IMR-90 (cell line): ENCODE measurements at regions not wholly inside any gene's neighbourhood (a gene's known extent, or its start where the extent isn't known, plus 50 kb on each side); places are given as distances from the start of the nearest gene placed in this dataset.

Experiments used
- ATAC-seq: fragments of 200-7000 bp; cut with Tn5 transposase; 2 replicates; pipeline ENCODE4 v1.9.1; 2020; ENCODE audit warnings: low read depth, mild to moderate bottlenecking, moderate library complexity
- BruUV-seq: library from RNA; stranded (reverse); fragments of 400-500 nt; replicated peaks from 2 replicates; lab custom pipeline; 2021; lab: Mats Ljungman, UMichigan
- CTCF ChIA-PET: fragments of 300-600 bp; formaldehyde crosslinking; extraction: SDS; loops from one replicate; lab custom pipeline; 2021; ENCODE audit warnings: antibody characterized with exemption; lab: Yijun Ruan, JAX
- POLR2A ChIA-PET: fragments of 300-600 bp; sonication (Branson Sonifier 250); formaldehyde crosslinking; loops from one replicate; lab custom pipeline; 2022; ENCODE audit warnings: antibody characterized with exemption; ENCODE audit not compliant: unreplicated experiment; lab: Charles Lee
- DNase-seq: peaks from one replicate; pipeline ENCODE4 v3.0.0; 2013
- H2AFZ ChIP-seq: replicated peaks from 2 replicates; pipeline ENCODE3; 2013; ENCODE audit warnings: low read length, mild to moderate bottlenecking; ENCODE audit not compliant: poor library complexity
- H2AK5ac ChIP-seq: 2 replicates; pipeline ENCODE4 v1.6.1; 2013; ENCODE audit warnings: low read depth, low read length, inconsistent platforms
- H2AK9ac ChIP-seq: replicated peaks from 2 replicates; pipeline ENCODE3; 2013; ENCODE audit warnings: mild to moderate bottlenecking, low read depth, low read length, moderate library complexity; ENCODE audit not compliant: poor library complexity
- H2BK120ac ChIP-seq: 2 replicates; pipeline ENCODE4 v1.6.1; 2013; ENCODE audit warnings: low read depth, low read length, inconsistent platforms
- H2BK15ac ChIP-seq: 3 replicates; pipeline ENCODE4 v1.6.1; 2013; ENCODE audit warnings: low read depth, low read length, inconsistent platforms
- H2BK20ac ChIP-seq: 2 replicates; pipeline ENCODE4 v1.6.1; 2013; ENCODE audit warnings: low read depth, mild to moderate bottlenecking, inconsistent platforms, low read length, moderate library complexity
- H2BK5ac ChIP-seq: 2 replicates; pipeline ENCODE4 v1.6.1; 2013; ENCODE audit warnings: mild to moderate bottlenecking, low read depth, low read length, inconsistent platforms; ENCODE audit not compliant: poor library complexity, severe bottlenecking
- H3K14ac ChIP-seq: replicated peaks from 2 replicates; pipeline ENCODE4 v1.6.1; 2013; ENCODE audit warnings: low read depth, low read length, inconsistent platforms
- H3K18ac ChIP-seq: 2 replicates; pipeline ENCODE4 v1.6.1; 2013; ENCODE audit warnings: low read depth, low read length, control low read depth
- H3K23ac ChIP-seq: 2 replicates; pipeline ENCODE4 v1.6.1; 2013; ENCODE audit warnings: low read depth, low read length, inconsistent platforms
- H3K27ac ChIP-seq: 2 replicates; pipeline ENCODE4 v1.5.1; 2013; ENCODE audit warnings: mild to moderate bottlenecking, control low read depth, low read length; ENCODE audit not compliant: insufficient read depth
- H3K27me3 ChIP-seq: 2 replicates; pipeline ENCODE4 v1.6.1; 2013; ENCODE audit warnings: low read length; ENCODE audit not compliant: control insufficient read depth, insufficient read depth
- H3K36me3 ChIP-seq: 2 replicates; pipeline ENCODE4 v1.6.1; 2013; ENCODE audit warnings: low read length, mixed read lengths; ENCODE audit not compliant: control insufficient read depth, insufficient read depth
- H3K4ac ChIP-seq: 2 replicates; pipeline ENCODE4 v1.6.1; 2013; ENCODE audit warnings: low read depth, low read length, inconsistent platforms
- H3K4me1 ChIP-seq: 2 replicates; pipeline ENCODE4 v1.6.1; 2013; ENCODE audit warnings: low read length, mixed read lengths; ENCODE audit not compliant: control insufficient read depth, insufficient read depth
- H3K4me2 ChIP-seq: 2 replicates; pipeline ENCODE4 v1.6.1; 2013; ENCODE audit warnings: low read depth, mild to moderate bottlenecking, control low read depth, low read length, moderate library complexity
- H3K4me3 ChIP-seq: 2 replicates; pipeline ENCODE4 v1.5.1; 2013; ENCODE audit warnings: low read depth, mild to moderate bottlenecking, control low read depth, low read length, moderate library complexity; ENCODE audit not compliant: insufficient read depth
- H3K56ac ChIP-seq: 2 replicates; pipeline ENCODE4 v1.6.1; 2013; ENCODE audit warnings: low read length, inconsistent platforms; ENCODE audit not compliant: insufficient read depth; ENCODE audit errors: extremely low read depth
- H3K79me1 ChIP-seq, 2 experiments: 2 replicates each; pipeline ENCODE4 v1.6.1; 2013; ENCODE audit warnings: low read length in 2 of 2, inconsistent platforms in 1 of 2, low read depth in 1 of 2
- H3K9ac ChIP-seq: 2 replicates; pipeline ENCODE4 v1.6.1; 2013; ENCODE audit warnings: low read depth, low read length, control low read depth
- H3K9me1 ChIP-seq: 2 replicates; pipeline ENCODE4 v1.6.1; 2013; ENCODE audit warnings: low read length, inconsistent platforms; ENCODE audit not compliant: insufficient read depth
- H3K9me3 ChIP-seq: 2 replicates; pipeline ENCODE4 v1.6.1; 2013; ENCODE audit warnings: low read length; ENCODE audit not compliant: control insufficient read depth, insufficient read depth
- H4K20me1 ChIP-seq: 2 replicates; pipeline ENCODE4 v1.6.1; 2013; ENCODE audit warnings: low read length, inconsistent platforms; ENCODE audit not compliant: insufficient read depth
- H4K5ac ChIP-seq: 2 replicates; pipeline ENCODE4 v1.6.1; 2013; ENCODE audit warnings: mild to moderate bottlenecking, low read depth, low read length, control low read depth
- H4K8ac ChIP-seq, 2 experiments: 2 replicates each; pipeline ENCODE4 v1.6.1; 2013; ENCODE audit warnings: low read depth in 2 of 2, low read length in 2 of 2, control low read depth in 1 of 2, inconsistent platforms in 1 of 2
- H4K91ac ChIP-seq: 2 replicates; pipeline ENCODE4 v1.6.1; 2013; ENCODE audit warnings: low read depth, low read length, inconsistent platforms; ENCODE audit not compliant: insufficient read depth
- BHLHE40 ChIP-seq: fragments of 150-350 bp; IDR thresholded peaks from 2 replicates; pipeline ENCODE4 v1.6.1; 2016; ENCODE audit warnings: mild to moderate bottlenecking, low read depth, low read length
- MAFK ChIP-seq: IDR thresholded peaks from 2 replicates; pipeline ENCODE4 v1.6.1; 2012; ENCODE audit warnings: low read depth, low read length, improper control_type of control experiment
- NFE2L2 ChIP-seq: fragments of 150-350 bp; IDR thresholded peaks from 2 replicates; pipeline ENCODE4 v1.6.1; 2016; ENCODE audit warnings: low read depth, mild to moderate bottlenecking, low read length
- RCOR1 ChIP-seq: IDR thresholded peaks from 2 replicates; pipeline ENCODE4 v1.6.1; 2012; ENCODE audit warnings: mild to moderate bottlenecking, low read length, improper control_type of control experiment; ENCODE audit not compliant: insufficient replicate concordance
- USF2 ChIP-seq: fragments of 150-350 bp; IDR thresholded peaks from 2 replicates; pipeline ENCODE4 v1.6.1; 2017; ENCODE audit warnings: mild to moderate bottlenecking, antibody characterized with exemption, low read length, low read depth
- WGBS, 2 experiments: methylation state at CpG; one replicate each; pipeline versions ENCODE4 v1.1.5 to v1.1.7; 2013; ENCODE audit warnings: missing lambda C conversion rate in 2 of 2; ENCODE audit not compliant: insufficient read length in 1 of 2; ENCODE audit errors: extremely low coverage in 2 of 2; 5-methylcytosine and 5-hydroxymethylcytosine counted together
- dilution Hi-C: fragments of 300-500 bp; cut with HindIII; formaldehyde crosslinking; loops from one replicate; pipeline ENCODE4 v1.14.3; 2018; ENCODE audit warnings: low sequenced_read_pairs; ENCODE audit not compliant: unreplicated experiment
- in situ Hi-C: fragments of 300-500 bp; cut with MboI; formaldehyde crosslinking; loops from 3 replicates; pipeline ENCODE4 v1.14.3; 2019; ENCODE audit warnings: low sequenced_read_pairs, inconsistent platforms, mixed read lengths
- intact Hi-C: fragments of 100-400 bp; cut with micrococcal nuclease; formaldehyde crosslinking; loops from 2 replicates; pipeline ENCODE4 v1.10.0; 2022
- TF ChIP-seq, protein P1 (sequence below): conservative IDR thresholded peaks from 2 replicates; pipeline ENCODE4 v1.5.1; 2012; ENCODE audit warnings: mild to moderate bottlenecking, low read depth, low read length, improper control_type of control experiment

- Histone ChIP-seq H3K36me3 (no peaks in the 10 kb centered on the region), H3K18ac (no peak overlapping the region), H3K9me3 (peaks cover 8% of the 10 kb centered on the region; the same call in 1 of the 2 replicates), H3K9me1 (no peaks in the 10 kb centered on the region), H2BK120ac (no peak overlapping the region), H4K8ac (no peak overlapping the region), H3K56ac (no peak overlapping the region), H3K79me1 (no peaks in the 10 kb centered on the region), H3K14ac (no peak overlapping the region), H3K4me1 (no peaks in the 10 kb centered on the region), H4K91ac (no peak overlapping the region), H3K9ac (no peak overlapping the region), H3K4ac (no peak overlapping the region), H3K23ac (no peak overlapping the region), H3K27ac (no peak overlapping the region), H4K5ac (no peak overlapping the region), H4K20me1 (no peaks in the 10 kb centered on the region), H2AK5ac (no peak overlapping the region), H2AK9ac (no peak overlapping the region), H2BK15ac (no peak overlapping the region), H2BK5ac (no peak overlapping the region), H3K27me3 (no peaks in the 10 kb centered on the region), H3K4me2 (no peak overlapping the region), H2BK20ac (no peak overlapping the region), H2AFZ (no peak overlapping the region), H3K4me3 (no peak overlapping the region)
- TF ChIP-seq USF2 (no peak), MAFK (no peak), NFE2L2 (no peak), BHLHE40 (no peak), RCOR1 (no peak)
- TF ChIP-seq, protein P1, sequence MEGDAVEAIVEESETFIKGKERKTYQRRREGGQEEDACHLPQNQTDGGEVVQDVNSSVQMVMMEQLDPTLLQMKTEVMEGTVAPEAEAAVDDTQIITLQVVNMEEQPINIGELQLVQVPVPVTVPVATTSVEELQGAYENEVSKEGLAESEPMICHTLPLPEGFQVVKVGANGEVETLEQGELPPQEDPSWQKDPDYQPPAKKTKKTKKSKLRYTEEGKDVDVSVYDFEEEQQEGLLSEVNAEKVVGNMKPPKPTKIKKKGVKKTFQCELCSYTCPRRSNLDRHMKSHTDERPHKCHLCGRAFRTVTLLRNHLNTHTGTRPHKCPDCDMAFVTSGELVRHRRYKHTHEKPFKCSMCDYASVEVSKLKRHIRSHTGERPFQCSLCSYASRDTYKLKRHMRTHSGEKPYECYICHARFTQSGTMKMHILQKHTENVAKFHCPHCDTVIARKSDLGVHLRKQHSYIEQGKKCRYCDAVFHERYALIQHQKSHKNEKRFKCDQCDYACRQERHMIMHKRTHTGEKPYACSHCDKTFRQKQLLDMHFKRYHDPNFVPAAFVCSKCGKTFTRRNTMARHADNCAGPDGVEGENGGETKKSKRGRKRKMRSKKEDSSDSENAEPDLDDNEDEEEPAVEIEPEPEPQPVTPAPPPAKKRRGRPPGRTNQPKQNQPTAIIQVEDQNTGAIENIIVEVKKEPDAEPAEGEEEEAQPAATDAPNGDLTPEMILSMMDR: no peak
- dilution Hi-C loops (no loop called here), intact Hi-C loops (no loop called here), in situ Hi-C loops (no loop called here)
- ATAC-seq: no peak
- no CpG with 5 or more reads among the region's 7 CpGs for WGBS, 2 experiments
- no TSS peak for BruUV-seq
- ChIA-PET POLR2A (no interaction called here), CTCF (no interaction called here)
- DNase-seq: no peak
These were observed 909.1 kb downstream of the TRHDE start for GRCh38 chr12:73181244-73181643.
